ENCODE measurements at regions not wholly inside any gene's neighbourhood (a gene's known extent, or its start where the extent isn't known, plus 50 kb on each side); places are given as distances from the start of the nearest gene placed in this dataset.

DNA sequence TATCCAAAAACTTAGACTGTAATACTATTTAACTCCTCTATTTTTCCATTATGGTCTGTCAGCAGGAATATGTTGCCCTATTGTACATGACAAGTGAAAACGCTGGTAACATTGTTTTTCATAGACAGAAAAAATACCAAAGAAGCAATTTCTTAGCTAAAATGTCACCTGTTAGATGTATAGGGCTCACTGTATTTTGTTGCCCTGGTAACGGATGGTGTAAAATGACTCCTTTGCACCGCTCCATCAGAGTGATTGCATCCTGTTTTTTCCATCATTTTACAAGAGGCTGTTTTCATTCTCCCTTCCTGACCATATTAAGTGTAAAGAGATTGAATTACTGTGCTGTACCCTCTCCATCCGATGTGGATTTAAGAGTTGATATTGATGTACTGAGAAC is 460.1 kb upstream of the TLE4 start:
- TF ChIP-seq CTCF (IDR thresholded peaks at IDR 0.05) (no peak), EP300 (IDR thresholded peaks at IDR 0.05) (no peak), POLR2AphosphoS5 (IDR thresholded peaks at IDR 0.05) (no peak)
